GM19452 (cell line): ENCODE measurements at regions not wholly inside any gene's neighbourhood (a gene's known extent, or its start where the extent isn't known, plus 50 kb on each side); places are given as distances from the start of the nearest gene placed in this dataset.
"Not testable (repeated sequence)": the region's sequence is repeated elsewhere in the genome, so short reads cannot be mapped to it uniquely, and the experiment has no call there.

Experiments
- ATAC-seq: cut with Tn5 transposase; IDR thresholded peaks from one replicate; pipeline ENCODE4 v1.9.1; 2021; ENCODE audit not compliant: unreplicated experiment

- no peak for ATAC-seq
These were observed 68.0 kb upstream of the ATXN3L start for GRCh38 chrX:13387666-13388494.

GRCh38 chrX:13386636-13387035 lies 66.8 kb upstream of the ATXN3L start:
- no peak for ATAC-seq

- ATAC-seq: no peak
These were observed 66.2 kb upstream of the ATXN3L start for GRCh38 chrX:13386092-13386491.

GRCh38 chrX:13383907-13384306 lies 64.1 kb upstream of the ATXN3L start:
- ATAC-seq: no peak

GRCh38 chrX:13381514-13381913 lies 61.7 kb upstream of the ATXN3L start:
- ATAC-seq: no peak

GRCh38 chrX:13380211-13380610 lies 60.4 kb upstream of the ATXN3L start:
- ATAC-seq: no peak

GRCh38 chrX:13378562-13379518 lies 59.0 kb upstream of the ATXN3L start:
- ATAC-seq: not testable (repeated sequence)

- no peak for ATAC-seq
These were observed 57.7 kb upstream of the ATXN3L start for GRCh38 chrX:13377550-13377934.

- no peak for ATAC-seq
These were observed 57.1 kb upstream of the ATXN3L start for GRCh38 chrX:13376857-13377549.

GRCh38 chrX:13375596-13375995 lies 55.7 kb upstream of the ATXN3L start:
- ATAC-seq: not testable (repeated sequence)

GRCh38 chrX:13374364-13374763 lies 54.5 kb upstream of the ATXN3L start:
- ATAC-seq: no peak

- ATAC-seq: no peak
These were observed 53.8 kb upstream of the ATXN3L start for GRCh38 chrX:13373431-13374187.

- no peak for ATAC-seq
These were observed 53.2 kb upstream of the ATXN3L start for GRCh38 chrX:13373027-13373426.

- no peak for ATAC-seq
These were observed 52.5 kb upstream of the ATXN3L start for GRCh38 chrX:13372203-13372980.

- ATAC-seq: no peak
These were observed 51.3 kb upstream of the ATXN3L start for GRCh38 chrX:13371186-13371585.

- no peak for ATAC-seq
These were observed 50.9 kb upstream of the ATXN3L start for GRCh38 chrX:13370713-13371112.
